ENCODE measurements at regions not wholly inside any gene's neighbourhood (a gene's known extent, or its start where the extent isn't known, plus 50 kb on each side); places are given as distances from the start of the nearest gene placed in this dataset.

- H3K4me3 ChIP-seq (replicated peaks in 1 of 2; ENCODE audit: low read depth in 2 of 2, low read length in 2 of 2): no peak overlapping the region
- TF ChIP-seq CTCF (IDR thresholded peaks at IDR 0.05; ENCODE audit: low read depth, low read length): peak; percentile 31
- peak; percentile 80 to 91 for DNase-seq (ENCODE audit: low read depth in 2 of 2)
Observed at GRCh38 chr16:66266436-66267291, 99.8 kb upstream of the CDH5 start.

GRCh38 chr16:66265556-66266141 lies 100.8 kb upstream of the CDH5 start:
- no peak for TF ChIP-seq CTCF (IDR thresholded peaks at IDR 0.05; ENCODE audit: low read depth, low read length)
- DNase-seq (ENCODE audit: low read depth in 2 of 2): no peak
- H3K4me3 ChIP-seq (replicated peaks in 1 of 2; ENCODE audit: low read depth in 2 of 2, low read length in 2 of 2): no peak overlapping the region

GRCh38 chr16:66265048-66265415 lies 101.5 kb upstream of the CDH5 start:
- no peak for DNase-seq (ENCODE audit: low read depth in 2 of 2)
- no peak for TF ChIP-seq CTCF (IDR thresholded peaks at IDR 0.05; ENCODE audit: low read depth, low read length)

GRCh38 chr16:66264311-66265047 lies 102.0 kb upstream of the CDH5 start:
- H3K4me3 ChIP-seq (replicated peaks in 1 of 2; ENCODE audit: low read depth in 2 of 2, low read length in 2 of 2): no peak overlapping the region
- TF ChIP-seq CTCF (IDR thresholded peaks at IDR 0.05; ENCODE audit: low read depth, low read length): no peak
- no peak for DNase-seq (ENCODE audit: low read depth in 2 of 2)

More at GRCh38 chr16:66265048-66265415, 101.5 kb upstream of the CDH5 start:
- no peak overlapping the region for H3K4me3 ChIP-seq (replicated peaks in 1 of 2; ENCODE audit: low read depth in 2 of 2, low read length in 2 of 2)

- peak overlapping the region in 1 of 2 donors; percentile 2 for H3K4me3 ChIP-seq (replicated peaks in 1 of 2; ENCODE audit: low read depth in 2 of 2, low read length in 2 of 2)
- no peak for TF ChIP-seq CTCF (IDR thresholded peaks at IDR 0.05; ENCODE audit: low read depth, low read length)
- no peak for DNase-seq (ENCODE audit: low read depth in 2 of 2)
Observed at GRCh38 chr16:66263973-66264310, 102.5 kb upstream of the CDH5 start.

- no peak for TF ChIP-seq CTCF (IDR thresholded peaks at IDR 0.05; ENCODE audit: low read depth, low read length)
- DNase-seq (ENCODE audit: low read depth in 2 of 2): no peak
- H3K4me3 ChIP-seq (replicated peaks in 1 of 2; ENCODE audit: low read depth in 2 of 2, low read length in 2 of 2): no peak overlapping the region
Observed at GRCh38 chr16:66263168-66263972, 103.1 kb upstream of the CDH5 start.

Measured in cardiac fibroblast (primary cell).